ENCODE measurements at regions not wholly inside any gene's neighbourhood (a gene's known extent, or its start where the extent isn't known, plus 50 kb on each side); places are given as distances from the start of the nearest gene placed in this dataset.
"Not testable (repeated sequence)": the region's sequence is repeated elsewhere in the genome, so short reads cannot be mapped to it uniquely, and the experiment has no call there.

- no peaks in the 10 kb centered on the region for H3K9me3 ChIP-seq (ENCODE audit: low read length)
- CTCF ChIA-PET: no interaction called here
Observed at GRCh38 chr15:66886686-66887273, 178.6 kb upstream of the SMAD3 start.

GRCh38 chr15:66889298-66889697 is 176.1 kb upstream of the SMAD3 start:
- CTCF ChIA-PET, H3K4me3 Mint-ChIP-seq: not testable (repeated sequence)

More at GRCh38 chr15:66886686-66887273, 178.6 kb upstream of the SMAD3 start:
- POLR2A ChIA-PET: no interaction called here
- no peak for DNase-seq
- Mint-ChIP-seq H3K27me3 (peaks cover 13 to 23% of the 10 kb centered on the region in 2 donors), H3K4me3 (no peak overlapping the region), H3K36me3 (peaks cover 0 to 7% (median 0%) of the 10 kb centered on the region in 3 donors), H3K4me1 (no peaks in the 10 kb centered on the region), H3K9me3 (peaks cover 0 to 7% (median 2%) of the 10 kb centered on the region in 5 donors), H3K27ac (no peak overlapping the region)
- H3K4me3 ChIP-seq (ENCODE audit: low read length): no peak overlapping the region
- no peaks in the 10 kb centered on the region for H3K4me1 ChIP-seq (ENCODE audit: insufficient read depth, low read length)
- H3K27me3 ChIP-seq (ENCODE audit: insufficient read depth, low read length, poor library complexity, severe bottlenecking): no peaks in the 10 kb centered on the region
- H3K36me3 ChIP-seq (ENCODE audit: insufficient read depth, low read length): no peaks in the 10 kb centered on the region
- no peak overlapping the region for H3K27ac ChIP-seq (ENCODE audit: low read depth, low read length)

GRCh38 chr15:66891776-66892175 is 173.6 kb upstream of the SMAD3 start:
- peaks cover 15 to 26% of the 10 kb centered on the region in 2 donors for H3K27me3 Mint-ChIP-seq
- H3K4me1 Mint-ChIP-seq: no peaks in the 10 kb centered on the region
- no peak for DNase-seq
- POLR2A ChIA-PET: no interaction called here
- Histone ChIP-seq H3K4me3 (ENCODE audit: low read length) (no peak overlapping the region), H3K27ac (ENCODE audit: low read depth, low read length) (no peak overlapping the region), H3K36me3 (ENCODE audit: insufficient read depth, low read length) (no peaks in the 10 kb centered on the region), H3K27me3 (ENCODE audit: insufficient read depth, low read length, poor library complexity, severe bottlenecking) (no peaks in the 10 kb centered on the region), H3K4me1 (ENCODE audit: insufficient read depth, low read length) (no peaks in the 10 kb centered on the region), H3K9me3 (ENCODE audit: low read length) (no peaks in the 10 kb centered on the region)
- CTCF ChIA-PET: no interaction called here
- H3K9me3 Mint-ChIP-seq: peaks cover 0 to 7% (median 2%) of the 10 kb centered on the region in 5 donors
- H3K4me3 Mint-ChIP-seq: no peak overlapping the region
- no peak overlapping the region for H3K27ac Mint-ChIP-seq
- H3K36me3 Mint-ChIP-seq: peaks cover 0 to 8% (median 0%) of the 10 kb centered on the region in 3 donors

More at GRCh38 chr15:66889298-66889697, 176.1 kb upstream of the SMAD3 start:
- DNase-seq; H3K27me3 ChIP-seq (ENCODE audit: insufficient read depth, low read length, poor library complexity, severe bottlenecking); H3K9me3 Mint-ChIP-seq; H3K4me3 ChIP-seq (ENCODE audit: low read length); H3K9me3 ChIP-seq (ENCODE audit: low read length); H3K4me1 Mint-ChIP-seq; H3K36me3 Mint-ChIP-seq; H3K27ac Mint-ChIP-seq; H3K27ac ChIP-seq (ENCODE audit: low read depth, low read length); H3K4me1 ChIP-seq (ENCODE audit: insufficient read depth, low read length); POLR2A ChIA-PET; H3K36me3 ChIP-seq (ENCODE audit: insufficient read depth, low read length): not testable (repeated sequence)
- H3K27me3 Mint-ChIP-seq: peaks cover 16 to 24% of the 10 kb centered on the region in 2 donors

- H3K4me1 Mint-ChIP-seq: no peaks in the 10 kb centered on the region
- Histone ChIP-seq H3K4me3 (ENCODE audit: low read length) (no peak overlapping the region), H3K27me3 (ENCODE audit: insufficient read depth, low read length, poor library complexity, severe bottlenecking) (no peaks in the 10 kb centered on the region), H3K27ac (ENCODE audit: low read depth, low read length) (no peak overlapping the region), H3K9me3 (ENCODE audit: low read length) (no peaks in the 10 kb centered on the region), H3K36me3 (ENCODE audit: insufficient read depth, low read length) (no peaks in the 10 kb centered on the region), H3K4me1 (ENCODE audit: insufficient read depth, low read length) (no peaks in the 10 kb centered on the region)
- H3K4me3 Mint-ChIP-seq: no peak overlapping the region
- H3K27me3 Mint-ChIP-seq: peaks cover 10 to 26% of the 10 kb centered on the region in 2 donors
- no peak overlapping the region for H3K27ac Mint-ChIP-seq
- no peak for DNase-seq
- ChIA-PET POLR2A (no interaction called here), CTCF (no interaction called here)
- H3K9me3 Mint-ChIP-seq: peaks cover 0 to 7% (median 2%) of the 10 kb centered on the region in 5 donors
- peaks cover 0 to 8% (median 0%) of the 10 kb centered on the region in 3 donors for H3K36me3 Mint-ChIP-seq
Observed at GRCh38 chr15:66893294-66893693, 172.1 kb upstream of the SMAD3 start.

- Histone ChIP-seq H3K4me1 (ENCODE audit: insufficient read depth, low read length) (no peaks in the 10 kb centered on the region), H3K36me3 (ENCODE audit: insufficient read depth, low read length) (no peaks in the 10 kb centered on the region), H3K9me3 (ENCODE audit: low read length) (no peaks in the 10 kb centered on the region), H3K27me3 (ENCODE audit: insufficient read depth, low read length, poor library complexity, severe bottlenecking) (no peaks in the 10 kb centered on the region), H3K4me3 (ENCODE audit: low read length) (no peak overlapping the region), H3K27ac (ENCODE audit: low read depth, low read length) (no peak overlapping the region)
- Mint-ChIP-seq H3K4me1 (no peaks in the 10 kb centered on the region), H3K36me3 (peaks cover 0 to 8% (median 0%) of the 10 kb centered on the region in 3 donors), H3K4me3 (no peak overlapping the region), H3K27ac (no peak overlapping the region), H3K9me3 (peaks cover 0 to 6% (median 2%) of the 10 kb centered on the region in 5 donors), H3K27me3 (peaks cover 10 to 26% of the 10 kb centered on the region in 2 donors)
- ChIA-PET CTCF (no interaction called here), POLR2A (no interaction called here)
- no peak for DNase-seq
Observed at GRCh38 chr15:66894363-66894762, 171.0 kb upstream of the SMAD3 start.

GRCh38 chr15:66894986-66895780 is 170.2 kb upstream of the SMAD3 start:
- Mint-ChIP-seq H3K27ac (no peak overlapping the region), H3K4me1 (no peaks in the 10 kb centered on the region), H3K9me3 (no peaks in the 10 kb centered on the region), H3K36me3 (peaks cover 0 to 8% (median 0%) of the 10 kb centered on the region in 3 donors), H3K27me3 (peaks cover 12 to 26% of the 10 kb centered on the region in 2 donors), H3K4me3 (no peak overlapping the region)
- Histone ChIP-seq H3K36me3 (ENCODE audit: insufficient read depth, low read length) (no peaks in the 10 kb centered on the region), H3K4me1 (ENCODE audit: insufficient read depth, low read length) (no peaks in the 10 kb centered on the region), H3K27me3 (ENCODE audit: insufficient read depth, low read length, poor library complexity, severe bottlenecking) (no peaks in the 10 kb centered on the region), H3K9me3 (ENCODE audit: low read length) (no peaks in the 10 kb centered on the region), H3K27ac (ENCODE audit: low read depth, low read length) (no peak overlapping the region), H3K4me3 (ENCODE audit: low read length) (no peak overlapping the region)
- POLR2A ChIA-PET: no interaction called here
- CTCF ChIA-PET: interaction anchor here (1.0 to 1.2 kb wide), 2 partner anchors 13 to 17 kb away, joined by 3 to 4 read pairs; no protein-coding TSS in a partner anchor
- no peak for DNase-seq

- H3K27ac ChIP-seq (ENCODE audit: low read depth, low read length): no peak overlapping the region
- no peaks in the 10 kb centered on the region for H3K36me3 ChIP-seq (ENCODE audit: insufficient read depth, low read length)
- H3K36me3 Mint-ChIP-seq: peaks cover 0 to 8% (median 0%) of the 10 kb centered on the region in 3 donors
- no peaks in the 10 kb centered on the region for H3K27me3 ChIP-seq (ENCODE audit: insufficient read depth, low read length, poor library complexity, severe bottlenecking)
- H3K27me3 Mint-ChIP-seq: peaks cover 12 to 26% of the 10 kb centered on the region in 2 donors
- no peaks in the 10 kb centered on the region for H3K4me1 Mint-ChIP-seq
- no peaks in the 10 kb centered on the region for H3K4me1 ChIP-seq (ENCODE audit: insufficient read depth, low read length)
- CTCF ChIA-PET: interaction anchor here (0.9 to 1.2 kb wide), 3 partner anchors 11 to 16 kb away, joined by 3 to 4 read pairs (median 3); no protein-coding TSS in a partner anchor
- H3K27ac Mint-ChIP-seq: no peak overlapping the region
- no peak overlapping the region for H3K4me3 Mint-ChIP-seq
- no peak overlapping the region for H3K4me3 ChIP-seq (ENCODE audit: low read length)
- POLR2A ChIA-PET: no interaction called here
- no peaks in the 10 kb centered on the region for H3K9me3 ChIP-seq (ENCODE audit: low read length)
- no peak for DNase-seq
- H3K9me3 Mint-ChIP-seq: no peaks in the 10 kb centered on the region
Observed at GRCh38 chr15:66895794-66896453, 169.5 kb upstream of the SMAD3 start.

GRCh38 chr15:66896611-66897010 is 168.8 kb upstream of the SMAD3 start:
- no peak overlapping the region for H3K27ac ChIP-seq (ENCODE audit: low read depth, low read length)
- Mint-ChIP-seq H3K9me3 (no peaks in the 10 kb centered on the region), H3K27ac (peak overlapping the region in 1 of 8 donors; percentile 11), H3K4me3 (no peak overlapping the region), H3K4me1 (no peaks in the 10 kb centered on the region), H3K27me3 (peaks cover 7 to 20% of the 10 kb centered on the region in 2 donors), H3K36me3 (peaks cover 0 to 2% (median 0%) of the 10 kb centered on the region in 3 donors)
- no peak for DNase-seq
- H3K9me3 ChIP-seq (ENCODE audit: low read length): no peaks in the 10 kb centered on the region
- ChIA-PET CTCF (interaction anchor here (0.9 kb wide), 1 partner anchor 11 kb away, joined by 3 read pairs; no protein-coding TSS in a partner anchor), POLR2A (no interaction called here)
- H3K4me1 ChIP-seq (ENCODE audit: insufficient read depth, low read length): no peaks in the 10 kb centered on the region
- H3K36me3 ChIP-seq (ENCODE audit: insufficient read depth, low read length): no peaks in the 10 kb centered on the region
- H3K4me3 ChIP-seq (ENCODE audit: low read length): no peak overlapping the region
- no peaks in the 10 kb centered on the region for H3K27me3 ChIP-seq (ENCODE audit: insufficient read depth, low read length, poor library complexity, severe bottlenecking)
